Osteocyte (in vitro differentiated cells): ENCODE measurements at regions not wholly inside any gene's neighbourhood (a gene's known extent, or its start where the extent isn't known, plus 50 kb on each side); places are given as distances from the start of the nearest gene placed in this dataset.
A peak's percentile ranks its signal among the peaks of the same experiment; 100 is the strongest.
"Not testable (repeated sequence)": the region's sequence is repeated elsewhere in the genome, so short reads cannot be mapped to it uniquely, and the experiment has no call there.

ENCODE experiments used
- DNase-seq: peaks from one replicate; pipeline ENCODE4 v3.0.0; 2021; ENCODE audit warnings: mixed read lengths; ENCODE audit not compliant: unreplicated experiment; ENCODE audit errors: extremely low spot score
- H3K27ac Mint-ChIP-seq: one replicate; pipeline ENCODE4 v1.8.0; 2021; ENCODE audit warnings: mild to moderate bottlenecking, mixed read lengths; ENCODE audit not compliant: unreplicated experiment
- H3K27me3 Mint-ChIP-seq: one replicate; pipeline ENCODE4 v1.8.0; 2021; ENCODE audit warnings: mixed read lengths; ENCODE audit not compliant: unreplicated experiment
- H3K36me3 Mint-ChIP-seq: one replicate; pipeline ENCODE4 v1.8.0; 2021; ENCODE audit warnings: mixed read lengths; ENCODE audit not compliant: unreplicated experiment
- H3K4me1 Mint-ChIP-seq: one replicate; pipeline ENCODE4 v1.8.0; 2021; ENCODE audit warnings: mixed read lengths; ENCODE audit not compliant: unreplicated experiment
- H3K4me3 Mint-ChIP-seq: one replicate; pipeline ENCODE4 v1.8.0; 2021; ENCODE audit warnings: mild to moderate bottlenecking, moderate library complexity, mixed read lengths; ENCODE audit not compliant: unreplicated experiment
- H3K9me3 Mint-ChIP-seq: one replicate; pipeline ENCODE4 v1.8.0; 2021; ENCODE audit warnings: mixed read lengths; ENCODE audit not compliant: unreplicated experiment
- TF ChIP-seq, protein P1 (sequence below): fragments of 200-600 bp; sonication (generic); IDR thresholded peaks from 2 replicates; pipeline ENCODE4 v1.5.0; 2021; ENCODE audit warnings: antibody characterized with exemption, mild to moderate bottlenecking, moderate library complexity

DNA sequence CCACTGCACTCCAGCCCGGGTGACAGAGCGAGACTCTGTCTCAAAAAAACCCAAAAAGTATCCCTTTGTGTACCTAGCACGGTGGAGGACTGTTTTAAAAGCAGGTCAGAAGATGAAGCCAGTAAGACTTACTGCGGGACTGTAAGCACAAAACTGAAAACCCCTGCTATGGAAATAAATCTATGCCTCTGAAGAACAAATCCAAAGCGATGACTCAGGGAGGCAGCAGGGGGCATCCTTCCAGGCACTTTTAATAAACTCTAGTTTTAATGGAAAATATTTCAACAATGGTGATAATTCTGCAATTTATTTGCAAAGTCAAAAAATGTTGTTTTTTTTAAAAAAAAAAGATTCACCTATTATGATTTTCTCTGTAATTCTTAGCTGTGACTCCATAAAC, 326.8 kb downstream of the BCL2L11 start:
- H3K27ac Mint-ChIP-seq, H3K4me1 Mint-ChIP-seq, H3K9me3 Mint-ChIP-seq, H3K4me3 Mint-ChIP-seq, H3K27me3 Mint-ChIP-seq, DNase-seq, H3K36me3 Mint-ChIP-seq: not testable (repeated sequence)
- TF ChIP-seq, protein P1, sequence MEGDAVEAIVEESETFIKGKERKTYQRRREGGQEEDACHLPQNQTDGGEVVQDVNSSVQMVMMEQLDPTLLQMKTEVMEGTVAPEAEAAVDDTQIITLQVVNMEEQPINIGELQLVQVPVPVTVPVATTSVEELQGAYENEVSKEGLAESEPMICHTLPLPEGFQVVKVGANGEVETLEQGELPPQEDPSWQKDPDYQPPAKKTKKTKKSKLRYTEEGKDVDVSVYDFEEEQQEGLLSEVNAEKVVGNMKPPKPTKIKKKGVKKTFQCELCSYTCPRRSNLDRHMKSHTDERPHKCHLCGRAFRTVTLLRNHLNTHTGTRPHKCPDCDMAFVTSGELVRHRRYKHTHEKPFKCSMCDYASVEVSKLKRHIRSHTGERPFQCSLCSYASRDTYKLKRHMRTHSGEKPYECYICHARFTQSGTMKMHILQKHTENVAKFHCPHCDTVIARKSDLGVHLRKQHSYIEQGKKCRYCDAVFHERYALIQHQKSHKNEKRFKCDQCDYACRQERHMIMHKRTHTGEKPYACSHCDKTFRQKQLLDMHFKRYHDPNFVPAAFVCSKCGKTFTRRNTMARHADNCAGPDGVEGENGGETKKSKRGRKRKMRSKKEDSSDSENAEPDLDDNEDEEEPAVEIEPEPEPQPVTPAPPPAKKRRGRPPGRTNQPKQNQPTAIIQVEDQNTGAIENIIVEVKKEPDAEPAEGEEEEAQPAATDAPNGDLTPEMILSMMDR = peak; percentile 39

DNA sequence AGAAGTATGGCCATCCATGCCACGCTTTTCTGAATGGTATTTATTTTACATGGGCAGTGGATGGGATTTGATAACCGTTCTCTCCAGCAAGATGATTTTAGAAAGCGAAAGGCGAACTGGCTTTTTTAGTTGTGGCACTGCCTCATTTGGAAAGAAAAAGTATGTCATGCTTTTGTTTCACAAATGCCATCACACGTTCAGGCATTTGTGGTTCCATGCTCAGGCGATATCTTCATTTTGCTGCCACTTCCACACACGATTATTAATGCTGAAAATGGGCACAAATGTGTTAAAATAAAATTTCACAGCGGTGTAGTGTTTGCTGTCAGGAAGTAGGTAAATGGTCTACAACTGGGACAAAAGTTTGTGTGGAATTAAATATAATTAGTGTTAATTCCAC, 328.1 kb downstream of the BCL2L11 start:
- H3K27ac Mint-ChIP-seq, H3K4me3 Mint-ChIP-seq, H3K4me1 Mint-ChIP-seq, H3K36me3 Mint-ChIP-seq, H3K27me3 Mint-ChIP-seq, H3K9me3 Mint-ChIP-seq, DNase-seq: not testable (repeated sequence)

DNA sequence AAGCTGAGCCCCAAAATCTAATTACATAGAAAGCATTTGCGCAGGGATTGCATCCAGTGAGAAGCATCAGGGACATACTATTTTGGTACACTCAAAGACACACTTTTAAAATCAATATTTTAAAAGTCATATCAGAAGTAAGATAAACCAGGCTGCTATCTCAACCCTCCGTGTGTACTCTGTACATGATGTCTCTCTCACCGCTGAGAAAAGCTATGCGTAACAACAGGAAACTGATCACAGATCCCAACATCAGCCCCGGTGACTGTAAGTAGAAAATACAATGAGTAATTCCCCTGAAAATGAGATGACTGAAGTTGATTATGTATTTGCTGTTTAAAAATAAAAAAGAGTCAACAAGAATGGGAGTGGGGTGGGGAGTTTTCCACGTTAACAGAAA, 329.8 kb downstream of the BCL2L11 start:
- H3K4me3 Mint-ChIP-seq = not testable (repeated sequence)

DNA sequence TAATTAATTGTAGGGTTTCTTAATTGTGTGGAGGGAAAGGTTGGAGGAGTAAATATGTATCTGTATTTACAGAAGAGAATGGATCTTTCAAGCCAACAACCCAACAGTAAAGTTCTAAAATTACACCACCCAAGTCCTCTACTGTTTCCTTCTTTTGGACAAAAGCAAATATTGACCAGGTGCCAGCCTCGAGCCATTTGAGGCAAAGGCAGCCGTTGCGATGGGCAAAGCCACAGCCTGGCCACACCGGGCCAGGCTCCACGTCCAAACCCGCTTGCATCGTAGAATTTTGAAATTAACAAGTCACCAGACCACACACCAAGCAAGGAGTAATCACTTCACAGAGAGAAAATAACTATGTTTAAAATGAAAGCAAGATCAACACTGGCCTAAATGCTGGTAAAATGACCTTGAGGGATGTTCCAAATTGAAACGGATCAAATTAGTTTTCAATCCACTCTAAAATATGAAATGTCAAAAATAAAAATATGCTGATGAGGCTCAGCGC, 331.0 kb downstream of the BCL2L11 start:
- Mint-ChIP-seq H3K27ac (peak overlapping the region; percentile 88), H3K4me1 (peaks cover 19% of the 10 kb centered on the region), H3K4me3 (peak overlapping the region; percentile 56)
- not testable (repeated sequence) for H3K27me3 Mint-ChIP-seq, DNase-seq, H3K9me3 Mint-ChIP-seq, H3K36me3 Mint-ChIP-seq

More for the DNA sequence above, 329.8 kb downstream of the BCL2L11 start:
- not testable (repeated sequence) for H3K9me3 Mint-ChIP-seq, H3K27ac Mint-ChIP-seq, H3K27me3 Mint-ChIP-seq, H3K36me3 Mint-ChIP-seq, DNase-seq
- peaks cover 16% of the 10 kb centered on the region for H3K4me1 Mint-ChIP-seq

DNA sequence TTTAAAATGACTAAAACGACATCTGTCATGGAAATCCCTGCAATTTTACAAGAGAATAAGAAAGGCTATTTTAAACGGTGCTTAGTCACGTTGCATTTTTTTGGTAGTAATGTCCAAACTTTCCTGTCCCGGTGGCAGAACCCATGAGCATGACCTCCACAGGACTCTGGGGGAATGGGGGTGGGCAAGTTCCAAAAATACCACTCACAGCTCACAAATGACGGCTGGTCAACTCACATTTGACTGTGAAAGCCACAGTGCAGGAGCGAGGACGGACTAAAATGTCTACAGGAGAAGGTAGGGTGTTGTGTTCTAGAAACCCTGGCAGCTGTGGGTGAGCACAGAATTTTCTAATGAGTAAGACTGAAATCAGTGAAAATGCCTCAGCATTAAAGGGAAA, 331.5 kb downstream of the BCL2L11 start:
- peak overlapping the region; percentile 88 for H3K27ac Mint-ChIP-seq
- peaks cover 19% of the 10 kb centered on the region for H3K4me1 Mint-ChIP-seq
- H3K9me3 Mint-ChIP-seq, H3K36me3 Mint-ChIP-seq, H3K27me3 Mint-ChIP-seq, DNase-seq: not testable (repeated sequence)
- peak overlapping the region; percentile 56 for H3K4me3 Mint-ChIP-seq

DNA sequence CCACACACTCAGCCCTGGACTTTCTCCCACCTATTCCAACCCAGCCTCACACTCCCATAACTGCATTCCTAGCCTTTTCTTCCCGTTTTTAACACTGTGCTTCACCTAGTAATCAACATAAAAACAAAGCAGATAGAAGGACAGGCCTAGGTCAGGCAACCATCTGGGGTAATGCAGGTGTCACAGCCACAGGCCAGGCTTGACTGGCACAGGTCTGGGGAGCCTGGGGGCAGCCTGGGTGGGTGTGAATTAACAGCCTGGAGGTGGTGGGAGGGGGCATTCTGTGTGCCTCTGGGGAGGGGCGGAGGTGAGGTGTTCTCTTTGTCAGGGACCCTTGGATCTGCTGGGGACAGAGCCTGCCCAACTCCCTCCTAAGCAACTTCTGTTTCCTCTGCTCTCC, 332.6 kb downstream of the BCL2L11 start:
- H3K4me3 Mint-ChIP-seq, H3K27ac Mint-ChIP-seq, H3K36me3 Mint-ChIP-seq, DNase-seq, H3K9me3 Mint-ChIP-seq, H3K27me3 Mint-ChIP-seq: not testable (repeated sequence)
- H3K4me1 Mint-ChIP-seq = peaks cover 19% of the 10 kb centered on the region

DNA sequence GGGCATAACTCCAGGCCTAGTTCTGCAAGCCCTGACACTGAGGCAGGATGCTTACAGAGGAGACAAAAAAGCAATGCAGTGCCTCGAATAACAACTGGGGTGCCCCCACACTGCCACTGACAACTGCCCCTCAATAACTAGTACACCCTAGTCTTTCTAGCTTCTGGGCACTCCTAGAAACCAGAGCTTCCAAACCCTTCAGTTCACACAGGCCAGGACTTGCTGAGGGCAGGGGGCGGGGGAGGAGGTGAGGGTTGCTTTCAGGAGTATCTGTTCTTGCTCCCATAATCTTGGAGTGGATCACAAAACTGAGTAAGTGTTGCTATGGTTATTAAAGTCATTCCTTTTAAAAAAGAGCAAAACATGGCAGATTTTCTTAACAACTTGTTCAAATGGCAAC, 333.1 kb downstream of the BCL2L11 start:
- not testable (repeated sequence) for H3K9me3 Mint-ChIP-seq, H3K27me3 Mint-ChIP-seq, H3K4me3 Mint-ChIP-seq, H3K36me3 Mint-ChIP-seq, DNase-seq, H3K27ac Mint-ChIP-seq
- H3K4me1 Mint-ChIP-seq = peaks cover 23% of the 10 kb centered on the region

DNA sequence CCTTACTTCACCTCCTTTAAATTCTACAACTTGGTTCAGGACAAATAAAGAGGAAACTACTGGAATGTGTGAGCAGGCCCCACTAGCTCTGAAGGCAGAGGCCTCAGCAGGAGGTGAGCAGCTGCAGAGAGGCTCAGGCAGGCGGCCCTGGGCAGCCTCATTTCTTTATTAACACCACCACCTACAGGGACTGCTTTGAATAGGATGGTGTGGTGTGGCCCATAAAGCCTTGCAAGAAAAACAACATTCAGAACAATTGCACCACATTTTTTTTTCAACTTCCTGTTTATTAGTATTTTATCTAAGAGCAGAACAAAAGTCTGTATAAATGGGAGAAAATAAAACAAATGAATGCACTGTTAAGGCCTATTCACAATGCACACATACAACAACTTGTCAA, 333.7 kb downstream of the BCL2L11 start:
- H3K27ac Mint-ChIP-seq, DNase-seq, H3K9me3 Mint-ChIP-seq, H3K27me3 Mint-ChIP-seq, H3K36me3 Mint-ChIP-seq, H3K4me3 Mint-ChIP-seq: not testable (repeated sequence)
- peaks cover 23% of the 10 kb centered on the region for H3K4me1 Mint-ChIP-seq
- TF ChIP-seq, protein P1 = peak; percentile 47

DNA sequence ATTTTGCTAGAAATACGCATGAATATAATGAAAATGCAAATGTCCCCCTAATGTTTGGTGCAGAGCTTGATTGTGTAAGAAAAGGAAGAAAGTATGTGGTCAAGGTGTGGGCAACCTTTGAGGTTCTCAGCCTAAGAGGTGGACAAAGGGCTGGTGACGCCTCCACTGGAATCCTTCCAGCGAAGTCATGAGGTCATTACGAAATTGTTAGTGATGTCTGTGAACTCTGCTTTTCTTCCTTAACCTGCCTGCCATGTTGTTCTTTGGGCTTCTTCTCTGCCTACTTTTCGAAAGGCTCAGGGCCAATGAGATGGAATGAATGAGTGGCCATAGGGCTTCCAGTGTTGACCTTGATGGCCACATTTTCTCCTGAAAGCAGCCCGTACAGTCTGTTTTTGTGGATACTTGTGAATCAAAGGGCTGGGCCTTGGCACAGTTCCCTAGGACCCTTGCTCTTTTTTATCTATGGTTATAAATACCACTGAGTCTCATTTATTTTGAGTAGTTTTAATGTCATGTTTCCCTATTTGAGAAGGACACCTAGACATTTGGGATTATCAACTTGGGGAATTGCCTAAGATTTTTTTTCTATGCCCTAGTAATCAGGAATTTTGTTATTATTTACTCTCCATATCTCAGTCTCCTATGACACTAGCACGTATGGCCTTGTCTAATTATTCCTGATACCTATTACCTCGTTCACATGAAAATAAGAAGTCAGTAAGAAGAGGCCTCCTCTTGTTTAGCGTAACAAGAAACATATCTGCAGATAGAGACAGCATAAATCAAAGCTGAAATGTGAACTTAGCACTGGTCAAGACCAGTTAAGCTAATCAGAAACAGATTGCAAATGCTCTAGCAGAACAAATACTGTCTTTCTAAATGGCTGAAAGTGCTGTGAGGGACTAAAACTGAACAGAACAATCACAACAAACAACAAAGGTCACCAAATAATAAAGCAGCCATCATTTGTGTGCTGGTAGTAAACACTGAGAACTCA, 334.6 kb downstream of the BCL2L11 start:
- H3K9me3 Mint-ChIP-seq, DNase-seq, H3K4me3 Mint-ChIP-seq, H3K36me3 Mint-ChIP-seq, H3K27me3 Mint-ChIP-seq: not testable (repeated sequence)
- Mint-ChIP-seq H3K4me1 (peaks cover 19% of the 10 kb centered on the region), H3K27ac (peak overlapping the region; percentile 72)

DNA sequence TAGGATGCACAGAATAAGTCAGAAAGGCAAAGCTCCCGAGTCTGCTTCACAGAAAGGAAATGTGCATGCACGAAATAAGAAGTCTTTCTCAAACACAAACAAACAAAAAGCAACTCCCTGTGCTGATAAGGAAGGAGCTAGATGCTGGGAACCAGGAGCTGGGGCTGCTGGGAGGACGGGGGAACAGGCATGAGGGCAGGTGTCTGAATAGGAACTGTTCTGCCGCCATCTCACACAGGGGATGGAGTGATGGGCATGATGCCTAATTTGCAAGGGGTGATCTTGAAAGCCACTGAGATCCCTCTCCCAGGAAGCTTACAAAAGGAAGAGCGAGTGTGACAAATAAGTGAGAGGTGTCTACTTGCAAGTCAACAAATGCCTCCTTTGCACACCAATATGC, 336.5 kb downstream of the BCL2L11 start:
- not testable (repeated sequence) for H3K4me3 Mint-ChIP-seq, DNase-seq

More for the DNA sequence above, 336.5 kb downstream of the BCL2L11 start:
- not testable (repeated sequence) for H3K9me3 Mint-ChIP-seq, H3K36me3 Mint-ChIP-seq, H3K27me3 Mint-ChIP-seq, H3K27ac Mint-ChIP-seq
- peaks cover 24% of the 10 kb centered on the region for H3K4me1 Mint-ChIP-seq
